ENCODE measurements at regions not wholly inside any gene's neighbourhood (a gene's known extent, or its start where the extent isn't known, plus 50 kb on each side); places are given as distances from the start of the nearest gene placed in this dataset.

GRCh38 chrX:95893636-95894035, 791.0 kb upstream of the DIAPH2 start:
- DNase-seq (no peak), ATAC-seq (no peak)
- TF ChIP-seq CTCF (IDR thresholded peaks at IDR 0.05), result no peak
- Histone ChIP-seq H3K9me3 (no peaks in the 10 kb centered on the region), H3K4me1 (ENCODE audit: low read depth) (no peaks in the 10 kb centered on the region), H3K4me3 (no peak overlapping the region), H3K36me3 (ENCODE audit: low read depth) (no peaks in the 10 kb centered on the region)
- intact Hi-C loops (cut with DNase I, micrococcal nuclease), result no loop called here

GRCh38 chrX:95903490-95903889, 781.2 kb upstream of the DIAPH2 start:
- no peak for TF ChIP-seq CTCF (IDR thresholded peaks at IDR 0.05)
- intact Hi-C loops (cut with DNase I, micrococcal nuclease), result no loop called here
- no peaks in the 10 kb centered on the region for H3K36me3 ChIP-seq (ENCODE audit: low read depth)

GRCh38 chrX:95903975-95904374, 780.7 kb upstream of the DIAPH2 start:
- no peak for ATAC-seq
- no peaks in the 10 kb centered on the region for H3K9me3 ChIP-seq
- H3K4me3 ChIP-seq, result no peak overlapping the region
- no peaks in the 10 kb centered on the region for H3K36me3 ChIP-seq (ENCODE audit: low read depth)
- no peaks in the 10 kb centered on the region for H3K4me1 ChIP-seq (ENCODE audit: low read depth)
- no peak for TF ChIP-seq CTCF (IDR thresholded peaks at IDR 0.05)
- intact Hi-C loops (cut with DNase I, micrococcal nuclease), result no loop called here
- no peak for DNase-seq

More at GRCh38 chrX:95903490-95903889, 781.2 kb upstream of the DIAPH2 start:
- H3K9me3 ChIP-seq, result no peaks in the 10 kb centered on the region
- no peaks in the 10 kb centered on the region for H3K4me1 ChIP-seq (ENCODE audit: low read depth)
- H3K4me3 ChIP-seq, result no peak overlapping the region
- ATAC-seq (no peak), DNase-seq (no peak)

GRCh38 chrX:95907081-95907480, 777.6 kb upstream of the DIAPH2 start:
- no peak for ATAC-seq
- no peak overlapping the region for H3K4me3 ChIP-seq
- no peaks in the 10 kb centered on the region for H3K36me3 ChIP-seq (ENCODE audit: low read depth)
- intact Hi-C loops (cut with DNase I, micrococcal nuclease), result no loop called here
- DNase-seq, result no peak
- H3K4me1 ChIP-seq (ENCODE audit: low read depth), result no peaks in the 10 kb centered on the region
- TF ChIP-seq CTCF (IDR thresholded peaks at IDR 0.05), result no peak
- H3K9me3 ChIP-seq, result no peaks in the 10 kb centered on the region

GRCh38 chrX:95911062-95911461, 773.6 kb upstream of the DIAPH2 start:
- Histone ChIP-seq H3K4me3 (no peak overlapping the region), H3K4me1 (ENCODE audit: low read depth) (no peaks in the 10 kb centered on the region), H3K36me3 (ENCODE audit: low read depth) (no peaks in the 10 kb centered on the region), H3K9me3 (no peaks in the 10 kb centered on the region)
- ATAC-seq, result no peak
- intact Hi-C loops (cut with DNase I, micrococcal nuclease), result no loop called here
- DNase-seq, result no peak
- no peak for TF ChIP-seq CTCF (IDR thresholded peaks at IDR 0.05)

GRCh38 chrX:95919605-95920004, 765.0 kb upstream of the DIAPH2 start:
- no peak for TF ChIP-seq CTCF (IDR thresholded peaks at IDR 0.05)
- Histone ChIP-seq H3K36me3 (ENCODE audit: low read depth) (no peaks in the 10 kb centered on the region), H3K4me3 (no peak overlapping the region), H3K4me1 (ENCODE audit: low read depth) (no peaks in the 10 kb centered on the region), H3K9me3 (no peaks in the 10 kb centered on the region)
- DNase-seq (no peak), ATAC-seq (no peak)
- intact Hi-C loops (cut with DNase I, micrococcal nuclease), result no loop called here

Measured in mucosa of descending colon (tissue), 3 donors.